Neuronal stem cell (in vitro differentiated cells): ENCODE measurements at regions not wholly inside any gene's neighbourhood (a gene's known extent, or its start where the extent isn't known, plus 50 kb on each side); places are given as distances from the start of the nearest gene placed in this dataset.

Experiments
- DNase-seq: peaks from one replicate; pipeline ENCODE4 v3.0.0-alpha.2; 2013; ENCODE audit warnings: low spot score
- H2AFZ ChIP-seq: one replicate; pipeline ENCODE4 v1.6.1; 2013; ENCODE audit warnings: mild to moderate bottlenecking, low read length, inconsistent platforms
- H2AK5ac ChIP-seq: 2 replicates; pipeline ENCODE4 v1.6.1; 2013; ENCODE audit warnings: low read depth, mild to moderate bottlenecking, inconsistent platforms, low read length, moderate library complexity, mixed read lengths
- H2BK120ac ChIP-seq: 2 replicates; pipeline ENCODE4 v1.6.1; 2013; ENCODE audit warnings: low read depth, mild to moderate bottlenecking, inconsistent platforms, low read length, moderate library complexity, mixed read lengths
- H2BK12ac ChIP-seq: one replicate; pipeline ENCODE4 v1.6.1; 2013; ENCODE audit warnings: low read length, inconsistent platforms
- H2BK15ac ChIP-seq: 2 replicates; pipeline ENCODE4 v1.6.1; 2013; ENCODE audit warnings: mild to moderate bottlenecking, low read length, inconsistent platforms, mixed read lengths
- H2BK5ac ChIP-seq: one replicate; pipeline ENCODE4 v1.6.1; 2013; ENCODE audit warnings: inconsistent platforms, mild to moderate bottlenecking, low read length, moderate library complexity
- H3K14ac ChIP-seq: one replicate; pipeline ENCODE4 v1.6.1; 2013; ENCODE audit warnings: low read length, inconsistent platforms
- H3K18ac ChIP-seq: 2 replicates; pipeline ENCODE4 v1.6.1; 2013; ENCODE audit warnings: low read length, inconsistent platforms
- H3K23ac ChIP-seq: 2 replicates; pipeline ENCODE4 v1.6.1; 2013; ENCODE audit warnings: low read depth, mild to moderate bottlenecking, mixed read lengths, low read length, inconsistent platforms; ENCODE audit not compliant: poor library complexity
- H3K27ac ChIP-seq: replicated peaks from 3 replicates; pipeline ENCODE4 v1.5.1; 2013; ENCODE audit warnings: low read length, inconsistent platforms
- H3K27me3 ChIP-seq, 3 experiments: 2 replicates each; pipeline ENCODE4 v1.6.1; 2013; ENCODE audit warnings: low read length in 3 of 3, mild to moderate bottlenecking in 2 of 3, inconsistent platforms in 1 of 3, low read depth in 1 of 3, mixed read lengths in 1 of 3, moderate library complexity in 1 of 3; ENCODE audit not compliant: control insufficient read depth in 3 of 3, insufficient read depth in 3 of 3
- H3K36me3 ChIP-seq, 2 donors: replicated peaks in 1 of 2; 2 replicates each; pipeline ENCODE4 v1.6.1; 2013; ENCODE audit warnings: low read length in 2 of 2; ENCODE audit not compliant: control insufficient read depth in 2 of 2, insufficient read depth in 2 of 2
- H3K4ac ChIP-seq: 2 replicates; pipeline ENCODE4 v1.6.1; 2013; ENCODE audit warnings: inconsistent platforms, mild to moderate bottlenecking, low read length, moderate library complexity
- H3K4me1 ChIP-seq, 2 donors: 1 replicate in 1 of 2; 2 replicates in 1 of 2; pipeline ENCODE4 v1.6.1; 2013; ENCODE audit warnings: low read length in 2 of 2, low read depth in 1 of 2; ENCODE audit not compliant: control insufficient read depth in 2 of 2, insufficient read depth in 1 of 2
- H3K4me2 ChIP-seq: one replicate; pipeline ENCODE4 v1.6.1; 2013; ENCODE audit warnings: mild to moderate bottlenecking, low read length, inconsistent platforms; ENCODE audit not compliant: insufficient read depth, poor library complexity, severe bottlenecking
- H3K4me3 ChIP-seq, 2 donors: 2 replicates each; pipeline ENCODE4 v1.5.1; 2013; ENCODE audit warnings: low read length in 2 of 2, mild to moderate bottlenecking in 2 of 2, inconsistent platforms in 1 of 2, moderate library complexity in 1 of 2
- H3K79me1 ChIP-seq: one replicate; pipeline ENCODE4 v1.6.1; 2013; ENCODE audit warnings: low read depth, mild to moderate bottlenecking, inconsistent platforms, low read length, moderate library complexity
- H3K9ac ChIP-seq: one replicate; pipeline ENCODE4 v1.6.1; 2013; ENCODE audit warnings: mild to moderate bottlenecking, low read depth, low read length, inconsistent platforms; ENCODE audit not compliant: poor library complexity
- H3K9me3 ChIP-seq, 2 donors: replicated peaks in 1 of 2; 2 replicates each; pipeline versions ENCODE3 to v1.6.1; 2013; ENCODE audit warnings: low read length in 2 of 2, mild to moderate bottlenecking in 2 of 2, inconsistent platforms in 1 of 2, low read depth in 1 of 2, mixed read lengths in 1 of 2, moderate library complexity in 1 of 2; ENCODE audit not compliant: control insufficient read depth in 2 of 2, insufficient read depth in 1 of 2
- H4K8ac ChIP-seq: one replicate; pipeline ENCODE4 v1.6.1; 2013; ENCODE audit warnings: low read depth, mild to moderate bottlenecking, inconsistent platforms, low read length, moderate library complexity
- H4K91ac ChIP-seq: one replicate; pipeline ENCODE4 v1.6.1; 2013; ENCODE audit warnings: low read length, low read depth, mild to moderate bottlenecking, inconsistent platforms; ENCODE audit not compliant: poor library complexity
- WGBS, 2 donors: extraction: QIAGEN DNeasy Blood & Tissue Kit; methylation state at CpG; one replicate each; pipeline ENCODE4 v1.1.7; 2013; ENCODE audit warnings: missing lambda C conversion rate in 2 of 2, mixed read lengths in 1 of 2; ENCODE audit not compliant: insufficient read length in 2 of 2, insufficient replicate concordance in 1 of 2; ENCODE audit errors: extremely low coverage in 2 of 2; 5-methylcytosine and 5-hydroxymethylcytosine counted together

DNA sequence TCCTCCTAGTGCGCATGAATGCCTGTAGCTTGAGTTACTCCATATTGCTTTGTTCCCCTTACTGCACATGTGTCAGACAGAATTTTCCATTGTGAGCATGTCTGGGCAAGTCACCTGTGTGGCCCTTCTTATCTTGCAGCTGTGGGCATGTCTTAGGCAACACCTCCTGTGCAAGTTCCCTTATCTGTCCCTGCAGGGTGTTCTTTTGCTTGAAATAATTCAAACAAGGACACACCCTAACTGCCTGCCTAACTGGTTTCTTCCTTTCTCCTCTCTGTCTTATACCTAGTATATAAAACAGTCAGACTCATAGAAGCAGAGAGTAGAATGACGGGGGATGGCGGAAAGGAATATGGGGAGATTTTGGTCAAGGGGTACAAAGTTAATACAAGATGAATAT is 421.1 kb upstream of the SORCS1 start:
- no peaks in the 10 kb centered on the region for H3K79me1 ChIP-seq
- H3K27me3 ChIP-seq = no peaks in the 10 kb centered on the region
- H2AK5ac ChIP-seq = no peak overlapping the region
- H4K91ac ChIP-seq = no peak overlapping the region
- H4K8ac ChIP-seq = no peak overlapping the region
- H3K9me3 ChIP-seq = peaks cover 0 to 5% of the 10 kb centered on the region in 2 donors
- no peak overlapping the region for H3K4me3 ChIP-seq
- H2AFZ ChIP-seq = no peak overlapping the region
- H2BK15ac ChIP-seq = no peak overlapping the region
- no peaks in the 10 kb centered on the region for H3K4me1 ChIP-seq
- DNase-seq = no peak
- H3K36me3 ChIP-seq = no peaks in the 10 kb centered on the region
- H3K14ac ChIP-seq = no peak overlapping the region
- no peak overlapping the region for H3K9ac ChIP-seq
- no peak overlapping the region for H3K4ac ChIP-seq
- H3K23ac ChIP-seq = no peak overlapping the region
- no peak overlapping the region for H3K27ac ChIP-seq
- no peak overlapping the region for H2BK120ac ChIP-seq
- no peak overlapping the region for H3K4me2 ChIP-seq
- H3K18ac ChIP-seq = no peak overlapping the region
- H2BK5ac ChIP-seq = no peak overlapping the region
- WGBS, 2 donors = no CpG with 5 or more reads among the region's 3 CpGs
- H2BK12ac ChIP-seq = no peak overlapping the region

DNA sequence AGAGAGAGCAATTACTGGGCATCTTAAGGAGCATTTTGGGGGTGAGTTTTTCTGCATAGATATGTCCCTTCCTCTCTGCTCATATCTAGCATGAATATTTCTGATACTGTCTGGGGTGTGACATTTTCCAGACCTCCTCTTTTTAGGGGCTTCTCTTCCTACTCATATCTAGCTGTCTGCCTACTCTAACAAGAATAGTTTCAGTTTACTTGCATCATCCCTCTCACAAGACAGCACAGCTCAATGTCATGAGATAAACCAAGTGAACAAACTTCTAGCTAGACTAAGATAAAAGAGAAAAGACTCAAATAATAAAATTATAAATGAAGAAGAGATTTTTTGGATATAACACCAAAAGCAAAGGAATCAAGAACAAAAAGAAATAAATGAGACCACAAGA is 419.5 kb upstream of the SORCS1 start:
- Histone ChIP-seq H2BK15ac (no peak overlapping the region), H3K9ac (no peak overlapping the region), H3K14ac (no peak overlapping the region), H3K36me3 (no peaks in the 10 kb centered on the region), H2AK5ac (no peak overlapping the region), H2AFZ (no peak overlapping the region), H2BK120ac (no peak overlapping the region), H2BK12ac (no peak overlapping the region), H3K4ac (no peak overlapping the region), H2BK5ac (no peak overlapping the region), H3K79me1 (no peaks in the 10 kb centered on the region), H3K4me3 (no peak overlapping the region), H4K91ac (no peak overlapping the region), H3K4me1 (no peaks in the 10 kb centered on the region), H3K23ac (no peak overlapping the region), H3K27ac (no peak overlapping the region), H3K27me3 (no peaks in the 10 kb centered on the region), H4K8ac (no peak overlapping the region), H3K18ac (no peak overlapping the region), H3K4me2 (no peak overlapping the region), H3K9me3 (peaks cover 0 to 5% of the 10 kb centered on the region in 2 donors)
- DNase-seq = no peak

DNA sequence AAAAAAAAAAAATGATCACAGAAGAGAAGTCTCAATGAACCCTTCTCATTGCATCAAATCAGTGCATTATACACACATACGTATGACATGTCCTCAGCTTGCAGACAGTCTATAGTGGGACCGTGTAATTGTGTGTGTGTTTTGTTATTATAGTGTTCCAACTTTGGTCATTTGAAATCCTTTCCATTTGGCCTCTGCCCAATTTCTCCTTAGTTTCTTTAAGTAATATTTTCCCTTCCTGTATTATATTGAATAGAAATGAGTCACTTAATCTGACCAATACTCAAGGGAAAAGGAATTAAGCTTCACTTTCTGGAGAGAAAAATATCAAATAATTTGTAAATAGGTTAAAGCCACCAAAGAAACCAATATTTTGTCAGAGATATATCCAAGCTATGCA is 415.5 kb upstream of the SORCS1 start:
- H2BK5ac ChIP-seq = no peak overlapping the region
- no peak overlapping the region for H2BK120ac ChIP-seq
- H3K4ac ChIP-seq = no peak overlapping the region
- no peak overlapping the region for H3K23ac ChIP-seq
- H2BK15ac ChIP-seq = no peak overlapping the region
- H2AFZ ChIP-seq = no peak overlapping the region
- H3K9ac ChIP-seq = no peak overlapping the region
- H3K79me1 ChIP-seq = no peaks in the 10 kb centered on the region
- no peak overlapping the region for H3K4me3 ChIP-seq
- H3K27me3 ChIP-seq = no peaks in the 10 kb centered on the region
- no peak overlapping the region for H4K91ac ChIP-seq
- no peak for DNase-seq
- no CpG with 5 or more reads among the region's 2 CpGs for WGBS, 2 donors
- no peak overlapping the region for H3K27ac ChIP-seq
- H3K4me2 ChIP-seq = no peak overlapping the region
- H3K36me3 ChIP-seq = no peaks in the 10 kb centered on the region
- H4K8ac ChIP-seq = no peak overlapping the region
- H2AK5ac ChIP-seq = no peak overlapping the region
- no peaks in the 10 kb centered on the region for H3K4me1 ChIP-seq
- H3K9me3 ChIP-seq = peaks cover 0 to 1% of the 10 kb centered on the region in 2 donors
- no peak overlapping the region for H2BK12ac ChIP-seq
- no peak overlapping the region for H3K14ac ChIP-seq
- no peak overlapping the region for H3K18ac ChIP-seq

DNA sequence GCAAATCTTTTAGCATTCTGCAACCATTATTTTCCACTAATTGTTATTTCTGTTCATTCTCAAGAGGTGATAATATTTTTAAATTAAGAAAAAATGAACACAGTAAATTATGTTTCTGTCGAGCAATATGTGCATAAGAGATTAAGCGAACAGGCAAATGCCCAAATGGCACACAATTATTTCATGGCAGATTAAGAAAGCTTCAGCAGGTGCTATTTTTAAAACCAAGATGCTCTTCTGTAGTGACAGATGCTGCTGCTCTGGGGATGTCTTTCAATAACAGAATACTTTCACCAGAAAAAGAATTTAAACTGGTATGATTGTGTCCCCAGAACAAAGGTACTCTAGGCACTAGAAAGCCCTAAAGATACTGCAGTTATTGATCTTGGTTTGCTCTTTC is 412.7 kb upstream of the SORCS1 start:
- H3K9ac ChIP-seq = no peak overlapping the region
- no peak overlapping the region for H4K8ac ChIP-seq
- H3K14ac ChIP-seq = no peak overlapping the region
- H3K27ac ChIP-seq = no peak overlapping the region
- H3K9me3 ChIP-seq = no peaks in the 10 kb centered on the region
- H3K18ac ChIP-seq = no peak overlapping the region
- H2AFZ ChIP-seq = no peak overlapping the region
- H2BK12ac ChIP-seq = no peak overlapping the region
- no CpG with 5 or more reads among the region's 2 CpGs for WGBS, 2 donors
- H3K4me1 ChIP-seq = no peaks in the 10 kb centered on the region
- no peak overlapping the region for H4K91ac ChIP-seq
- H2BK120ac ChIP-seq = no peak overlapping the region
- H3K36me3 ChIP-seq = no peaks in the 10 kb centered on the region
- H3K4ac ChIP-seq = no peak overlapping the region
- H3K79me1 ChIP-seq = no peaks in the 10 kb centered on the region
- H3K23ac ChIP-seq = no peak overlapping the region
- H2BK5ac ChIP-seq = no peak overlapping the region
- no peak overlapping the region for H2BK15ac ChIP-seq
- no peaks in the 10 kb centered on the region for H3K27me3 ChIP-seq
- H3K4me2 ChIP-seq = no peak overlapping the region
- H3K4me3 ChIP-seq = no peak overlapping the region
- DNase-seq = no peak
- H2AK5ac ChIP-seq = no peak overlapping the region
